Activated CD8-positive, alpha-beta memory T cell treated with anti-CD3 and anti-CD28 coated beads, Interleukin-2, amount 50 U/mL, for 24 hours (primary cell): ENCODE measurements at regions not wholly inside any gene's neighbourhood (a gene's known extent, or its start where the extent isn't known, plus 50 kb on each side); places are given as distances from the start of the nearest gene placed in this dataset.

Experiments
- DNase-seq: peaks from one replicate; pipeline ENCODE4 v3.0.0-alpha.2; 2020; ENCODE audit errors: extremely low read depth

GRCh38 chr15:69790632-69791031 lies 307.1 kb downstream of the TLE3 start:
- no peak for DNase-seq

DNA sequence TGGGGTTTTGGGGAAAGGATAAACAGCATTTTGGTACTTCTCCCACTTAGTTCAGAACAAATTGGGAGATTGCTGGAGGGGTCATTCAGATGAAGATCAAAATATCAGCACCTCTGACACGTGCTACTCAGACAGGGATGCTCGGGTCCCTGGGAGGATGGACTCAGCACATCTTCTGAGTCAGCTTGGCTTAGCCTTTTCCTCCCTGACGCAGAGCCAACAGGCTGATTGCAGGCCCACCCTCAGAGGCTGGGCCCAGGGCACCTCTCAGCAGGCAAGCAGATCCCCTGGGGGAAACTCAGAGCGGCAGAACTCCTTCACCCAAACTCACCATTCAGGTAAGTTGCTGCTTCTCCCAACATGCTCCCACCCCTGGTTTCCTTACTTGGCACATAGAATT lies 304.9 kb downstream of the TLE3 start:
- DNase-seq: no peak

GRCh38 chr15:69793431-69793780 lies 304.3 kb downstream of the TLE3 start:
- no peak for DNase-seq

- no peak for DNase-seq
Measured at GRCh38 chr15:69793781-69794451, 303.8 kb downstream of the TLE3 start.

GRCh38 chr15:69794645-69795469 lies 302.9 kb downstream of the TLE3 start:
- no peak for DNase-seq

DNA sequence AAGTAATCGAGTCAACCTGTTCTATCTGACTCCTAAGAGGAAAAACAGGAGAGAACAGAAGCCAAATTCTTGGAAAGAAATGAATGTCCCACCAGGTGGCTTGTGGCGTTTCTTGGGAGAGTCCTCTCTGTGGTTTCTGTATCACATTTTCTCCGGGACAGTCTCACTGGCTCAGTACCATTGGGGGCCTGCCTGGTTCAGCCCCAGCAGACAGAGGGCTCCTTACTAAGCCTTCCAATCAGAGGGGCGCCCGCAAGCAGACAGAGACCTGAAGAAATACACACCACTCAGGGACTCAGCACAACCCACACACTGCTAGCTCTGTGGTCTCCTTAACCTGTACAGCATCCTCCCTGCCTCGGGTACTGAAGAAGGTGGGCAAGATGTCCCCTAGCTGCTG lies 302.1 kb downstream of the TLE3 start:
- no peak for DNase-seq

GRCh38 chr15:69797051-69797595 lies 300.6 kb downstream of the TLE3 start:
- DNase-seq: no peak

GRCh38 chr15:69797615-69798014 lies 300.1 kb downstream of the TLE3 start:
- DNase-seq: no peak

- no peak for DNase-seq
Measured at GRCh38 chr15:69798481-69799250, 299.1 kb downstream of the TLE3 start.

GRCh38 chr15:69801144-69801543 lies 296.6 kb downstream of the TLE3 start:
- DNase-seq: no peak

GRCh38 chr15:69802432-69802831 lies 295.3 kb downstream of the TLE3 start:
- no peak for DNase-seq

DNA sequence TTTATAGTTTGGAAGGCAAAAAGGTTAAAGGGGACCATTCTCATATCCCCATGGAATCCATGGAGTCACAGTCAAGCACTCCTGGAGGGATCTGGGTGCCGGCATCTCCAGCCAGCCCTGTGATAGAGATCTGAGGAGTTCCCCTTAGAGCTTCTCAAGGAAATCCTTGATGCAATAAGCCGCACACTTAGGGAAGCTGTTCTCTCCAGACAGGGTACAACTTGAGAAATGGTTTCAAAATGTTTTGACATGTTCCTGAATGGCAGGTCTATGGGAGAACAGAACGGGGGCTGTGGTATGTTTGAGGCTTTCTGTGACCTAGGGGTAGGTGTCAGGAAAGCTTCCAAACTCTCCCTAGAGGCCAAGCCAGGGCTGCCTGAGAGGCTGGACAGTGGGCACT lies 292.9 kb downstream of the TLE3 start:
- no peak for DNase-seq

- DNase-seq: no peak
Measured at GRCh38 chr15:69805248-69805953, 292.3 kb downstream of the TLE3 start.

DNA sequence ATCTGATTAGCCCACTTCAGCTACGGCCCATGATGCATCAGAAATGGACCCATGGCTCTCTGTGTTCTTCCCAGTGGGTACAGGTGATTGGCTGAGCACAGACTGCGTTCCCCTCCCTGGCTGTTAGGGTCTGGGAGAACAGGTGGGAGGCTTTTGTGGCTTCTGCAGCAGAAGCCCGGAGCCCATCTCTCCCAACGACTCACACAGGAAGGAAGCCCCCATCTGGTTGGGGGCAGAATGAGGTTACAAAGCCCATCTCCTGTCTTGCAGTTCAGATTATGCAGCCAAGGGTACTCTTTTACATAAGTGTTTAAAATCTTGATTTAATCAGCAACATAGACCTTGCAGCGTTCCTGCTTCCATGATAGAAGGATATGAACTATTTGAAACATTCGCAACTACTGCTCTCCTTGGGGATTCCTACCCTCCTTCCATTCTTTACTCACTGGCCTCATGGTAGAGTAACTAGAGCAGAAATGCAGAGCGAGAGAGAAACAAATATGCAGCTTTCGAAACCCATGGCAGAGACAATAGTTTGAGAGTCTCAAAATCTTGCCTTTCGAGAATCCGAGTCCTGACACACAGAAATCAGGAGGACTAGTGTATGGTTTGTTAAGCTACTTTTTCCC lies 291.3 kb downstream of the TLE3 start:
- DNase-seq: no peak

GRCh38 chr15:69807721-69808120 lies 290.0 kb downstream of the TLE3 start:
- DNase-seq: no peak

GRCh38 chr15:69808756-69809155 lies 289.0 kb downstream of the TLE3 start:
- DNase-seq: no peak

- no peak for DNase-seq
Measured at GRCh38 chr15:69809421-69809820, 288.3 kb downstream of the TLE3 start.

- no peak for DNase-seq
Measured at GRCh38 chr15:69810431-69811354, 287.0 kb downstream of the TLE3 start.

GRCh38 chr15:69812861-69813261 lies 284.9 kb downstream of the TLE3 start:
- DNase-seq: no peak

DNA sequence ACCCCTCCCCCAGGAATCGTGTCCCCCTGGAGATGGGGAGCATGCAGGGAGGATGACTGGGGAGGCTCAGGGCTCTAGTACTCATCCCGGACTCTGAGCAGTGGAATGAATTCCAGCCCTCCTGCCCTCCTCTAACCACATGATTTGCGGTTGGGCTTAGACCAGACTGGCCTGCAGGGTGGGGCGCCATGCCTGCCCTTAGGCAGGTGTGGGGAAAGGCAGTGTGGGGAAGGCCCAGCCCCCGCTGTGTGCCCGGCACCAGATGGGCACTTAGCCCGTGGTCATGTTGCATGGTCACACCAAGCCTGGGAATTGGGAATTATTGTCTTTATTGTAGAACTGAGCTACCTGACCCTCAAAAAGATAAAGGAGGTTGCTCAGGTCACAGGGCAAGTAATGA lies 283.8 kb downstream of the TLE3 start:
- no peak for DNase-seq
